Fibroblast of mammary gland (primary cell): ENCODE measurements at regions not wholly inside any gene's neighbourhood (a gene's known extent, or its start where the extent isn't known, plus 50 kb on each side); places are given as distances from the start of the nearest gene placed in this dataset.

ENCODE experiments used
- DNase-seq: peaks from one replicate; pipeline ENCODE4 v3.0.0-alpha.2; 2010; ENCODE audit warnings: low read depth
- H3K4me3 ChIP-seq: 2 replicates; pipeline ENCODE4 v1.5.1; 2011; ENCODE audit warnings: low read depth, mild to moderate bottlenecking, low read length, moderate library complexity; ENCODE audit not compliant: control insufficient read depth
- TF ChIP-seq, protein P1 (sequence below): conservative IDR thresholded peaks from 2 replicates; pipeline ENCODE4 v1.5.1; 2011; ENCODE audit warnings: low read depth, low read length, inconsistent platforms; ENCODE audit not compliant: control insufficient read depth, insufficient read depth

DNA sequence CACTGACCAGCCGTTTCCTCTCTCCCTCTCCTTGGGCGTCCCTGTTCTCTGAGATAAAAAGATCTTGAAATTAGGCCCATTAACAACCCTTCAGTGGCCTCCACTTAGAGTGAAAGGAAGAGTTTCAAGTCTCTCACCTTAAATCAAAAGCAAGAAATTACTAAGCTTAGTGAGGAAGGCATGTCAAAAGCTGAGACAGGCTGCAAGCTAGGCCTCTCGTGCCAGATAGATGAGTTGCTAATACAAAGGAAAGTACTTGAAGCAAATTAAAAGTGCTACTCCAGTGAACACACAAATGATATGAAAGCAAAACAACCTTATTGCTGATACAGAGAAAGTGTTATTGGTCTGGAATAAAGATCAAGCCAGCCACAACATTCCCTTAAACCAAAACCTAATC, 331.3 kb upstream of the SEMA6A start:
- TF ChIP-seq, protein P1, sequence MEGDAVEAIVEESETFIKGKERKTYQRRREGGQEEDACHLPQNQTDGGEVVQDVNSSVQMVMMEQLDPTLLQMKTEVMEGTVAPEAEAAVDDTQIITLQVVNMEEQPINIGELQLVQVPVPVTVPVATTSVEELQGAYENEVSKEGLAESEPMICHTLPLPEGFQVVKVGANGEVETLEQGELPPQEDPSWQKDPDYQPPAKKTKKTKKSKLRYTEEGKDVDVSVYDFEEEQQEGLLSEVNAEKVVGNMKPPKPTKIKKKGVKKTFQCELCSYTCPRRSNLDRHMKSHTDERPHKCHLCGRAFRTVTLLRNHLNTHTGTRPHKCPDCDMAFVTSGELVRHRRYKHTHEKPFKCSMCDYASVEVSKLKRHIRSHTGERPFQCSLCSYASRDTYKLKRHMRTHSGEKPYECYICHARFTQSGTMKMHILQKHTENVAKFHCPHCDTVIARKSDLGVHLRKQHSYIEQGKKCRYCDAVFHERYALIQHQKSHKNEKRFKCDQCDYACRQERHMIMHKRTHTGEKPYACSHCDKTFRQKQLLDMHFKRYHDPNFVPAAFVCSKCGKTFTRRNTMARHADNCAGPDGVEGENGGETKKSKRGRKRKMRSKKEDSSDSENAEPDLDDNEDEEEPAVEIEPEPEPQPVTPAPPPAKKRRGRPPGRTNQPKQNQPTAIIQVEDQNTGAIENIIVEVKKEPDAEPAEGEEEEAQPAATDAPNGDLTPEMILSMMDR, result no peak
- no peak overlapping the region for H3K4me3 ChIP-seq
- no peak for DNase-seq

DNA sequence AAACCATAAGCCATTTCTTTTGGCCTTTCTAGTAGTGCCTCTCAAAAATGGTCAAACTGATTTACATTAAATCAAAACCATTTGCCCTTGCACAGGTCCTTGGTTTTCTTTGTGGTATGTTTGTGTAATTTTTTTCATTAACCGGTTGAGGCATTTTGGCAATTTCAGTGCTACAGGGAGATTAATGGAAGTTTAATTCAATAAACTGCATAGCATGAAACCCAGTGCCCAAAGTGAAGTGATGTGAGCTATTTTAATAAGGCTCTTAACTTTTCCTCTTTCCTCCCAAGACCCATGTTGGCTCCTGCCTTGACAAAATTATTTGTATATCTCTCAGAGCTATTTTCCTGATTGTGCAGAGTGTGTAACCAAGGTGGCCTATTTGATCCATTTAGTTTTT, 326.2 kb upstream of the SEMA6A start:
- DNase-seq, result no peak
- TF ChIP-seq, protein P1, result no peak
- H3K4me3 ChIP-seq, result no peak overlapping the region

DNA sequence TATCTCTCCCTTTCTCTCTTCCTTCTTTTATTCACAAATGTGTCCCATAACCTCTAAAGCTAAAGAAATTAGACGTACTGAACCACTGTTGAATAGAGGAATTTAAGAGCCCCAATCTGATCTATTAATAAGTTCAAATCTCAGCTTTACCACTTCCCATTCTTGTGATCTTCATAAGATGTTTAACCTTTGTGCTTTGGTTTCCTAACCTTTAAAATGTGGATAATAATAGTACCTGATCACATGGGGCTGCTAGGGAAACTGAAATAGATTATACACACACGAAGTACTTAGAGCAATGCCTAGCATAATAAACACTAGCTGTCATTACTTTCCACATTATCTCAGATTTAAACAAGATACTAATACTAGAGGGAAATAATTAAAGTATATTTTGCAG, 324.3 kb upstream of the SEMA6A start:
- DNase-seq, result no peak
- H3K4me3 ChIP-seq, result no peak overlapping the region
- TF ChIP-seq, protein P1, result no peak

DNA sequence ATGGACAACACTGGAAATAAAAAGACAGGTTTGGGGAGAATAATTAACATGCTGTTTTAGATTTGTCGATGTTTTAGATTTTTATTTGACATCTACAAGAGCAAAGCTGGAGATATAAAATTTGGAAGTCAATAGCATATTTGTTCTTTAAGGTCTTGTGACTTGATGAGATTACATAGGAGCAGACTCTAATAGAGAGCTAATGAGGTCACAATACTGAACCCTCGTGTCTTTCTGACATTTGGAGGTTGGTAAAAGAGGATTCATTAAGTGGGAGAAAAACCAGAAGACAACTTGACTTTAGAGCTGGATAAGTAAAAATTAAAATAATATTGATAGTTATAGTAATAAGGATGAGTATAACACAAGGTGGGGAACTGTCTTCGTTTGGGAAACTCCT, 322.7 kb upstream of the SEMA6A start:
- TF ChIP-seq, protein P1, result no peak
- no peak for DNase-seq
- H3K4me3 ChIP-seq, result no peak overlapping the region

DNA sequence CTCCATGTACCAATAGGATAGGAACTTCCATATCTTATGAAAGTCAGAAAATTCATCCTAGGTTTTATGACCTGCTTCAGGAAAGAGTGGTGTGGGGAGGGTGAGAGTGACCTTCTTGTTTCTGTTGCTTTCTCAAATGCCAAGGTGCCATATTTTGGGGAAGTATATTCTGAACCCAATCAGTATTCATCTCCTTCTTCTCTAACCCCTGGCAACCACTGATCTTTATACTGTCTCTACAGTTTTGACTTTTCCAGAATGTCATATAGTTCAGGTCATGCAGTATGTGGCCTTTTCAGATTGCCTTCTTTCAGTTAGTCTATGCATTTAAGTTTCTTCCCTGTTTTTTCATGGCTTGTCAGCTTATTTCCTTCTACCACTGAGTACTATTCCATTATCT, 321.4 kb upstream of the SEMA6A start:
- TF ChIP-seq, protein P1, result no peak
- H3K4me3 ChIP-seq, result no peak overlapping the region
- no peak for DNase-seq

DNA sequence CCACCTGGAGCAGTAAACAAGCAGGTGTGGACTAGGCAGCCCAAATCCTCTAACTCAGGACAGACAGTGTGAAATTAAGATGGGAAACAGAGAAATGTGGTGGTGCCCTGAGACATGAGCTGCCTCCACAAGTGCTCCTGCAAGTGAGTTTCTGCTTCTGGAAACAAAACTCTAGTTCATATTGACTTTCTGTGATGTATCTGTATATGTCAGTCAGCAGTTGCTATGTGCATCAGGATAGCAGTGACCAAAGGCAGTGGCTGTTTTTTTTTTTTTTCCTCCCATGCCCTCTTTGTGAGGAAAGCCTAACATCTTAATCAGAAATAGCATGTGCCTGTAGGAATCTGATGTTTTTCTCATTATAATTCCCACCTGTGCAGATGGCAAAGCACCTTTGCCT, 318.4 kb upstream of the SEMA6A start:
- DNase-seq, result no peak
- TF ChIP-seq, protein P1, result no peak

DNA sequence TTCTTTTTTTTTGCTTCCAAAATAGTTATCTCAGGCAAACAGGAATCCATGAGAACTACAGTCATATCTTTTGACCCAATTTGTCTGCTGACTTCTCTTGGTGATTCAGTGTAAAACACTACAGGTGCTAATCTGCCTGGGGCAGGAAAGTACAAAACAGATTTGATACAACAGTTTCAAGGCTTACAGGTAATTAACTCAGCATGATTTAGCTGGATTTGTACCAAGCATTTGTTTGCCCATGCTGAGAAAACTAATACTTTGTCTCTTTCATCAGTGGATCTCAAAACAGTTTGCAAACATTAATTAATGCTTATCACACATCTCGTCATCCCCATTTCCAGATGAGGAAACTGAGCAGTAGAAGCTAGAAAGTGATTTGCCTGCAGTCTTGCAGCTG, 312.5 kb upstream of the SEMA6A start:
- H3K4me3 ChIP-seq, result no peak overlapping the region
- TF ChIP-seq, protein P1, result no peak
- DNase-seq, result no peak

More for the DNA sequence above, 318.4 kb upstream of the SEMA6A start:
- no peak overlapping the region for H3K4me3 ChIP-seq
